ENCODE measurements at regions not wholly inside any gene's neighbourhood (a gene's known extent, or its start where the extent isn't known, plus 50 kb on each side); places are given as distances from the start of the nearest gene placed in this dataset.

DNA sequence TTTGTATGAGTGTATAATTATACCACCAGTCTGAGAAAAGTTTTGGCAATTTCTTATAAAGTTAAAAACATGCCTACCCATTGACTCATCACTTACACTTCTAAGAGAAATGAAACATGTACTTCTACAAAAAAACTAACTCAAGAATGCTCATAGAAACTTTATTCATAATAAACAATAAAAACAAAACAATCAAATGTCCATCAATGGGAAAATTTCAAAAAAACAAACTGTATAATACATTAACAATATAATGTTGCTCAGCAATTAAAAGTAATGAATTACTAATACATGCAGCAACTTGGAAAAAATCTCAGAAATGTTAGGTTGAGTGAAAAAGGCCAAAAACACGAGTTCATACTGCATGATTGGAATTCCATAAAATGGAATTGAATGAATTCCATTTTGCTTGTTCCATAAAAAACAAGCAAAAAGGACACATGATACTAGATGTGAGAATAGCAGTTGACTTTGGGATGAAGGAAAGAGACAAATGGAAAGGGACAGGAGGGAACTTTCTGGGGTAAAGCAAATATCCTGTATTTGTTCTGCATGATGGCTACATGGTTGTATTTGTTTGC lies 726.6 kb downstream of the RFPL4B start:
- Histone ChIP-seq H3K4me1 (ENCODE audit: control insufficient read depth in 4 of 4, insufficient read depth in 4 of 4, low read length in 3 of 4) (no peaks in the 10 kb centered on the region), H3K36me3 (ENCODE audit: control insufficient read depth in 4 of 4, insufficient read depth in 3 of 4, low read depth in 1 of 4, low read length in 3 of 4) (no peaks in the 10 kb centered on the region), H3K4me3 (ENCODE audit: low read depth in 1 of 3, low read length in 3 of 3) (no peak overlapping the region), H3K9ac (ENCODE audit: low read depth in 1 of 2, low read length in 2 of 2) (no peak overlapping the region), H3K27me3 (ENCODE audit: control insufficient read depth in 4 of 4, insufficient read depth in 4 of 4, low read length in 3 of 4) (no peaks in the 10 kb centered on the region), H3K27ac (ENCODE audit: low read depth in 1 of 2, low read length in 2 of 2) (no peak overlapping the region), H3K9me3 (ENCODE audit: control insufficient read depth in 4 of 4, low read length in 3 of 4) (no peaks in the 10 kb centered on the region)
- DNase-seq (ENCODE audit: low spot score): no peak
- TF ChIP-seq, protein P1, sequence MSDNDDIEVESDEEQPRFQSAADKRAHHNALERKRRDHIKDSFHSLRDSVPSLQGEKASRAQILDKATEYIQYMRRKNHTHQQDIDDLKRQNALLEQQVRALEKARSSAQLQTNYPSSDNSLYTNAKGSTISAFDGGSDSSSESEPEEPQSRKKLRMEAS (IDR thresholded peaks at IDR 0.05): no peak
- no peak for TF ChIP-seq YY1 (IDR thresholded peaks at IDR 0.05)
- TF ChIP-seq, protein P2, sequence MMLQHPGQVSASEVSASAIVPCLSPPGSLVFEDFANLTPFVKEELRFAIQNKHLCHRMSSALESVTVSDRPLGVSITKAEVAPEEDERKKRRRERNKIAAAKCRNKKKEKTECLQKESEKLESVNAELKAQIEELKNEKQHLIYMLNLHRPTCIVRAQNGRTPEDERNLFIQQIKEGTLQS (IDR thresholded peaks at IDR 0.05): no peak
- TF ChIP-seq, protein P3, sequence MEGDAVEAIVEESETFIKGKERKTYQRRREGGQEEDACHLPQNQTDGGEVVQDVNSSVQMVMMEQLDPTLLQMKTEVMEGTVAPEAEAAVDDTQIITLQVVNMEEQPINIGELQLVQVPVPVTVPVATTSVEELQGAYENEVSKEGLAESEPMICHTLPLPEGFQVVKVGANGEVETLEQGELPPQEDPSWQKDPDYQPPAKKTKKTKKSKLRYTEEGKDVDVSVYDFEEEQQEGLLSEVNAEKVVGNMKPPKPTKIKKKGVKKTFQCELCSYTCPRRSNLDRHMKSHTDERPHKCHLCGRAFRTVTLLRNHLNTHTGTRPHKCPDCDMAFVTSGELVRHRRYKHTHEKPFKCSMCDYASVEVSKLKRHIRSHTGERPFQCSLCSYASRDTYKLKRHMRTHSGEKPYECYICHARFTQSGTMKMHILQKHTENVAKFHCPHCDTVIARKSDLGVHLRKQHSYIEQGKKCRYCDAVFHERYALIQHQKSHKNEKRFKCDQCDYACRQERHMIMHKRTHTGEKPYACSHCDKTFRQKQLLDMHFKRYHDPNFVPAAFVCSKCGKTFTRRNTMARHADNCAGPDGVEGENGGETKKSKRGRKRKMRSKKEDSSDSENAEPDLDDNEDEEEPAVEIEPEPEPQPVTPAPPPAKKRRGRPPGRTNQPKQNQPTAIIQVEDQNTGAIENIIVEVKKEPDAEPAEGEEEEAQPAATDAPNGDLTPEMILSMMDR (IDR thresholded peaks at IDR 0.05; ENCODE audit: low read depth, low read length, missing input control): no peak
- no peak for TF ChIP-seq RAD21 (IDR thresholded peaks at IDR 0.05)
- peak in 1 of 2 donors; percentile 7 for TF ChIP-seq RXRA (IDR thresholded peaks at IDR 0.05)
- peak in 1 of 2 donors; percentile 8 for TF ChIP-seq JUND (IDR thresholded peaks at IDR 0.05)
- TF ChIP-seq FOXA1 (IDR thresholded peaks at IDR 0.05): no peak
- WGBS: 52% methylated on average over 1 of the region's 1 CpG

DNA sequence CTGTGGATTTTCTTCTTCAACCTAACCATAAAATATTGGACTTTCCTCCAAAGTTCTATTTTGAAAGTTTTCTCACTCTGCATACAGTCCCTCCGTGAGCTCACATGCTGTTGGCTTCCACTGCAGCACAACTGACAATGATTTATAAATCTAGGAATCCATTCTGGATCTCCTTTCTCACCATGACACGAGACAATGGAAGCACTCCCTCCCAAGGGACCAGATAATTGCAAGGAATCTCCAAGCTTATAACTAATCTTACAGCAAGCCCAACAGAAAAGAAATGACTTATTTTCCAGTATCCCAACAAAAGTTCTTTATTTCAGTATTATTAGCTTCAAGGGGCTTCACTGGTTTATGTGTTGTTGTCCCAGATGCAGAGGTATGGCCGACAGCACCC lies 729.0 kb downstream of the RFPL4B start:
- TF ChIP-seq JUND (IDR thresholded peaks at IDR 0.05): no peak
- TF ChIP-seq, protein P2 (IDR thresholded peaks at IDR 0.05): no peak
- TF ChIP-seq EGR1 (IDR thresholded peaks at IDR 0.05; ENCODE audit: low read depth in 2 of 2): no peak
- TF ChIP-seq SP1 (IDR thresholded peaks at IDR 0.05): no peak
- TF ChIP-seq HNF4A (conservative IDR thresholded peaks at IDR 0.05): no peak
- TF ChIP-seq, protein P4, sequence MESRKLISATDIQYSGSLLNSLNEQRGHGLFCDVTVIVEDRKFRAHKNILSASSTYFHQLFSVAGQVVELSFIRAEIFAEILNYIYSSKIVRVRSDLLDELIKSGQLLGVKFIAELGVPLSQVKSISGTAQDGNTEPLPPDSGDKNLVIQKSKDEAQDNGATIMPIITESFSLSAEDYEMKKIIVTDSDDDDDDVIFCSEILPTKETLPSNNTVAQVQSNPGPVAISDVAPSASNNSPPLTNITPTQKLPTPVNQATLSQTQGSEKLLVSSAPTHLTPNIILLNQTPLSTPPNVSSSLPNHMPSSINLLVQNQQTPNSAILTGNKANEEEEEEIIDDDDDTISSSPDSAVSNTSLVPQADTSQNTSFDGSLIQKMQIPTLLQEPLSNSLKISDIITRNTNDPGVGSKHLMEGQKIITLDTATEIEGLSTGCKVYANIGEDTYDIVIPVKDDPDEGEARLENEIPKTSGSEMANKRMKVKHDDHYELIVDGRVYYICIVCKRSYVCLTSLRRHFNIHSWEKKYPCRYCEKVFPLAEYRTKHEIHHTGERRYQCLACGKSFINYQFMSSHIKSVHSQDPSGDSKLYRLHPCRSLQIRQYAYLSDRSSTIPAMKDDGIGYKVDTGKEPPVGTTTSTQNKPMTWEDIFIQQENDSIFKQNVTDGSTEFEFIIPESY (IDR thresholded peaks at IDR 0.05): no peak
- no peak for TF ChIP-seq GABPA (IDR thresholded peaks at IDR 0.05 in 1 of 2, conservative IDR thresholded peaks at IDR 0.05 in 1 of 2)
- TF ChIP-seq NR2F2 (IDR thresholded peaks at IDR 0.05): no peak
- TF ChIP-seq, protein P3 (IDR thresholded peaks at IDR 0.05; ENCODE audit: low read depth, low read length, missing input control): no peak
- no peak for TF ChIP-seq YY1 (IDR thresholded peaks at IDR 0.05)
- TF ChIP-seq FOXA2 (IDR thresholded peaks at IDR 0.05): no peak
- no peak for TF ChIP-seq RXRA (IDR thresholded peaks at IDR 0.05)
- no peak for TF ChIP-seq RAD21 (IDR thresholded peaks at IDR 0.05)
- no peaks in the 10 kb centered on the region for H3K4me1 ChIP-seq (ENCODE audit: control insufficient read depth in 4 of 4, insufficient read depth in 4 of 4, low read length in 3 of 4)
- H3K4me3 ChIP-seq (ENCODE audit: low read depth in 1 of 3, low read length in 3 of 3): no peak overlapping the region
- no peaks in the 10 kb centered on the region for H3K27me3 ChIP-seq (ENCODE audit: control insufficient read depth in 4 of 4, insufficient read depth in 4 of 4, low read length in 3 of 4)
- no peak overlapping the region for H3K9ac ChIP-seq (ENCODE audit: low read depth in 1 of 2, low read length in 2 of 2)
- DNase-seq (ENCODE audit: low spot score): no peak
- WGBS: 70% methylated on average over 3 of the region's 3 CpGs
- no peak overlapping the region for H3K27ac ChIP-seq (ENCODE audit: low read depth in 1 of 2, low read length in 2 of 2)
- H3K36me3 ChIP-seq (ENCODE audit: control insufficient read depth in 4 of 4, insufficient read depth in 3 of 4, low read depth in 1 of 4, low read length in 3 of 4): no peaks in the 10 kb centered on the region
- H3K9me3 ChIP-seq (ENCODE audit: control insufficient read depth in 4 of 4, low read length in 3 of 4): no peaks in the 10 kb centered on the region
